PC-3 (cell line): ENCODE measurements at regions not wholly inside any gene's neighbourhood (a gene's known extent, or its start where the extent isn't known, plus 50 kb on each side); places are given as distances from the start of the nearest gene placed in this dataset.

Experiments
- ATAC-seq: fragments of 200-7000 bp; cut with Tn5 transposase; 2 replicates; pipeline ENCODE4 v1.9.1; 2020; ENCODE audit warnings: mild to moderate bottlenecking, moderate library complexity
- BruUV-seq: library from RNA; stranded (reverse); fragments of 400-500 nt; replicated peaks from 2 replicates; lab custom pipeline; 2021; lab: Mats Ljungman, UMichigan
- CTCF ChIA-PET: fragments of 300-600 bp; sonication (Branson Sonifier 250); formaldehyde crosslinking; loops from one replicate; lab custom pipeline; 2022; ENCODE audit warnings: antibody characterized with exemption; lab: Charles Lee
- POLR2A ChIA-PET: fragments of 300-600 bp; sonication (Branson Sonifier 250); formaldehyde crosslinking; loops from one replicate; lab custom pipeline; 2022; ENCODE audit warnings: antibody characterized with exemption; ENCODE audit not compliant: unreplicated experiment; lab: Charles Lee
- DNase-seq: peaks from one replicate; pipeline ENCODE4 v3.0.0-alpha.2; 2015
- H2AFZ ChIP-seq: fragments of 300-600 bp; sonication (generic); 2 replicates; pipeline ENCODE4 v1.6.0; 2016; ENCODE audit warnings: antibody characterized with exemption, low read length
- H3F3A ChIP-seq: fragments of 300-600 bp; sonication (generic); one replicate; pipeline ENCODE4 v1.6.0; 2017; ENCODE audit warnings: antibody characterized with exemption, low read length, control low read depth, mild to moderate bottlenecking; ENCODE audit not compliant: unreplicated experiment
- H3K27ac ChIP-seq: fragments of 300-600 bp; sonication (generic); 2 replicates; pipeline ENCODE4 v1.5.1; 2016; ENCODE audit warnings: mild to moderate bottlenecking, low read length
- H3K27me3 ChIP-seq: fragments of 300-600 bp; sonication (generic); 2 replicates; pipeline ENCODE4 v1.6.1; 2016; ENCODE audit warnings: low read length, mixed read lengths
- H3K36me3 ChIP-seq: fragments of 300-600 bp; sonication (generic); 2 replicates; pipeline ENCODE4 v1.6.1; 2016; ENCODE audit warnings: low read depth, mixed run types, low read length, mixed read lengths
- H3K4me1 ChIP-seq: fragments of 300-600 bp; sonication (generic); 2 replicates; pipeline ENCODE4 v1.5.1; 2016; ENCODE audit warnings: low read length; ENCODE audit not compliant: insufficient read depth
- H3K4me2 ChIP-seq: fragments of 300-600 bp; sonication (generic); 2 replicates; pipeline ENCODE4 v1.6.0; 2016; ENCODE audit warnings: low read length
- H3K4me3 ChIP-seq: fragments of 300-600 bp; sonication (generic); 2 replicates; pipeline ENCODE4 v1.5.1; 2016; ENCODE audit warnings: mild to moderate bottlenecking, low read length, mixed read lengths
- H3K79me2 ChIP-seq: fragments of 300-600 bp; sonication (generic); 2 replicates; pipeline ENCODE4 v1.6.1; 2017; ENCODE audit warnings: low read length, mixed read lengths
- H3K9ac ChIP-seq: fragments of 300-600 bp; sonication (generic); 2 replicates; pipeline ENCODE4 v1.6.0; 2016; ENCODE audit warnings: mild to moderate bottlenecking, low read length
- H3K9me2 ChIP-seq: fragments of 300-600 bp; sonication (generic); replicated peaks from 2 replicates; pipeline ENCODE4 v1.6.1; 2016; ENCODE audit warnings: mixed run types, low read length, mixed read lengths
- H3K9me3 ChIP-seq: fragments of 300-600 bp; sonication (generic); 2 replicates; pipeline ENCODE4 v1.6.1; 2016; ENCODE audit warnings: low read length, mixed read lengths
- H4K20me1 ChIP-seq: fragments of 300-600 bp; sonication (generic); 2 replicates; pipeline ENCODE4 v1.6.1; 2016; ENCODE audit warnings: low read length, mixed read lengths
- CTCF ChIP-seq: fragments of 300-600 bp; sonication (generic); conservative IDR thresholded peaks from 2 replicates; pipeline ENCODE4 v1.5.1; 2017; ENCODE audit warnings: antibody characterized with exemption, low read depth, mild to moderate bottlenecking, low read length
- EZH2 ChIP-seq: fragments of 300-600 bp; sonication (generic); IDR thresholded peaks from one replicate; pipeline ENCODE4 v1.6.1; 2017; ENCODE audit warnings: antibody characterized with exemption, mild to moderate bottlenecking, low read length; ENCODE audit not compliant: unreplicated experiment
- EZH2phosphoT487 ChIP-seq: fragments of 300-600 bp; sonication (generic); IDR thresholded peaks from 2 replicates; pipeline ENCODE4 v1.6.1; 2018; ENCODE audit warnings: mild to moderate bottlenecking, antibody characterized with exemption, low read length, borderline replicate concordance
- intact Hi-C: fragments of 100-400 bp; cut with micrococcal nuclease; formaldehyde crosslinking; loops from 2 replicates; pipeline ENCODE4 v1.9.0; 2023

GRCh38 chr1:30270461-30270860 lies 452.9 kb downstream of the MATN1 start:
- ATAC-seq, result no peak
- CTCF ChIA-PET, result no interaction called here

DNA sequence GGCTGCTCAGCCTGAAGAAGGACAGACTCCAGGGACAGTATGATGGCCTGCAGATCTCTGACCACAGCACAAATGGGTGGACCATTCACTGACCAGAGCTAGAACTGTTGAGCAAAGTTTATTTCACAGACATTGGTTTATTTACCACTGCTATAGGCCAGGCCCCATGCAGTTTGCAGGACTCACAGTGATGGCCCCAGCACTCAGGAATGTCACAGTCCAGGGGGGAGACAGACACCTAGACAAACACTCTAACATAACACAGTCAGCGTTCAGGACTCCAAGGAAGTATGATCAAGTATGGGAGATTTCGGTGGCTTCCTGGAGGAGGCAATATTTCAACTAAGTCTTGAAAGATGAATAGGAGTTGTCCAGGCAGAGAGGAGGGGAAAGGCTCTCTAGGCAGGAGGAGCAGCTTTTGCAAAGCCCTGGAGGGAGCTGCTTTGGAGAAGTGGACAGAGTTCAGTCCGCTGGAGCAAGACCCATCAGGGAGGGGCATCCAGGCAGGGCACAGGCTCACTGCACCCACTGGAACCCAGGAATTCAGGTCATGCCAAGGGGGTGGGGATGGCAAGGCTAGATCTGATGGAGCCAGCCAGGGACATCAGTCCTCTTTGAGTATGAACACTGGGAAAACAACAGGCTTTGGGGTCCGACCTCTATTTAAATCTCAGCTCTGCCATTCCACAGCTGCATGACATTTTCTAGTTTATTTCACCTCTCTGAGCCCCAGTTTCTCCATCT lies 454.3 kb downstream of the MATN1 start:
- no peaks in the 10 kb centered on the region for H3K9me2 ChIP-seq
- BruUV-seq, result no TSS peak
- no peak overlapping the region for H2AFZ ChIP-seq
- H3K79me2 ChIP-seq, result no peaks in the 10 kb centered on the region
- H3K9me3 ChIP-seq, result no peaks in the 10 kb centered on the region
- H3K4me3 ChIP-seq, result no peak overlapping the region
- H3K4me1 ChIP-seq, result no peaks in the 10 kb centered on the region
- H3K27ac ChIP-seq, result no peak overlapping the region
- CTCF ChIA-PET, result no interaction called here
- POLR2A ChIA-PET, result no interaction called here
- no peak overlapping the region for H3K4me2 ChIP-seq
- no peaks in the 10 kb centered on the region for H3K36me3 ChIP-seq
- H3K9ac ChIP-seq, result no peak overlapping the region
- H3F3A ChIP-seq, result no peaks in the 10 kb centered on the region
- intact Hi-C loops, result no loop called here
- peaks cover 19% of the 10 kb centered on the region; the same call in 1 of the 2 replicates for H3K27me3 ChIP-seq
- ATAC-seq, result no peak
- DNase-seq, result no peak
- H4K20me1 ChIP-seq, result no peaks in the 10 kb centered on the region
- TF ChIP-seq EZH2phosphoT487, result no peak
- no peak for TF ChIP-seq CTCF
- TF ChIP-seq EZH2, result no peak

More at GRCh38 chr1:30270461-30270860, 452.9 kb downstream of the MATN1 start:
- intact Hi-C loops, result no loop called here
- no peaks in the 10 kb centered on the region for H3K9me3 ChIP-seq
- H3K4me3 ChIP-seq, result no peak overlapping the region
- no peaks in the 10 kb centered on the region for H4K20me1 ChIP-seq
- no peak for DNase-seq
- H3K27ac ChIP-seq, result no peak overlapping the region
- H3K27me3 ChIP-seq, result peaks cover 19% of the 10 kb centered on the region; the same call in 1 of the 2 replicates
- H3K9ac ChIP-seq, result no peak overlapping the region
- H3F3A ChIP-seq, result no peaks in the 10 kb centered on the region
- POLR2A ChIA-PET, result no interaction called here
- no peak overlapping the region for H2AFZ ChIP-seq
- no peaks in the 10 kb centered on the region for H3K79me2 ChIP-seq
- no peaks in the 10 kb centered on the region for H3K4me1 ChIP-seq
- BruUV-seq, result no TSS peak
- TF ChIP-seq CTCF (no peak), EZH2 (no peak), EZH2phosphoT487 (no peak)
- H3K4me2 ChIP-seq, result no peak overlapping the region
- no peaks in the 10 kb centered on the region for H3K36me3 ChIP-seq
- no peaks in the 10 kb centered on the region for H3K9me2 ChIP-seq

DNA sequence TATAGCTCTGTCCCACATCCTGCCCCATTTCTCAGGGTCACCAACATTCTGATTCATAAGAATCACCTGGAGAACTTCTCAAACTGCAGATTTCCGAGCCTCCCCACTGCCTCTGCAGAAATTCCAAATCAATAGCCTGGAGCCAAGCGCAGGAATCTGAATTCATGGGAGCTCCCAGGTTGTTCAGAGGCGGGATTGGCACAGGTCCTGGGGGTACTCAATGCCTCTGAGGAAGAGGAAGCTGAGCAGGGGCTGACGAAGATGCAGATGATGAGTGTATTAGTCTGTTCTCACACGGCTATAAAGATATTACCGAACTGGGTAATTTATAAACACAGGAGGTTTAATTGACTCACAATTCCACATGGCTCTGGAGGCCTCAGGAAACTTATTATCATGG lies 455.5 kb downstream of the MATN1 start:
- H3K79me2 ChIP-seq, result no peaks in the 10 kb centered on the region
- ChIA-PET POLR2A (no interaction called here), CTCF (no interaction called here)
- no TSS peak for BruUV-seq
- no peak overlapping the region for H3K9ac ChIP-seq
- H3K9me2 ChIP-seq, result no peaks in the 10 kb centered on the region
- ATAC-seq, result no peak
- no peak overlapping the region for H2AFZ ChIP-seq
- H3F3A ChIP-seq, result no peaks in the 10 kb centered on the region
- H3K4me2 ChIP-seq, result no peak overlapping the region
- no peaks in the 10 kb centered on the region for H3K4me1 ChIP-seq
- no peaks in the 10 kb centered on the region for H3K9me3 ChIP-seq
- no peaks in the 10 kb centered on the region for H4K20me1 ChIP-seq
- no peak overlapping the region for H3K4me3 ChIP-seq
- H3K27me3 ChIP-seq, result peaks cover 19% of the 10 kb centered on the region; the same call in 1 of the 2 replicates
- no peak overlapping the region for H3K27ac ChIP-seq
- TF ChIP-seq EZH2phosphoT487 (no peak), EZH2 (no peak), CTCF (no peak)
- H3K36me3 ChIP-seq, result no peaks in the 10 kb centered on the region
- intact Hi-C loops, result no loop called here
- no peak for DNase-seq
